Activated CD4-positive, alpha-beta T cell treated with anti-CD3 and anti-CD28 coated beads, Interleukin-2, amount 50 U/mL, for 16 hours (primary cell): ENCODE measurements at regions not wholly inside any gene's neighbourhood (a gene's known extent, or its start where the extent isn't known, plus 50 kb on each side); places are given as distances from the start of the nearest gene placed in this dataset.

ENCODE experiments used
- DNase-seq: peaks from one replicate; pipeline ENCODE4 v3.0.0-alpha.2; 2020

DNA sequence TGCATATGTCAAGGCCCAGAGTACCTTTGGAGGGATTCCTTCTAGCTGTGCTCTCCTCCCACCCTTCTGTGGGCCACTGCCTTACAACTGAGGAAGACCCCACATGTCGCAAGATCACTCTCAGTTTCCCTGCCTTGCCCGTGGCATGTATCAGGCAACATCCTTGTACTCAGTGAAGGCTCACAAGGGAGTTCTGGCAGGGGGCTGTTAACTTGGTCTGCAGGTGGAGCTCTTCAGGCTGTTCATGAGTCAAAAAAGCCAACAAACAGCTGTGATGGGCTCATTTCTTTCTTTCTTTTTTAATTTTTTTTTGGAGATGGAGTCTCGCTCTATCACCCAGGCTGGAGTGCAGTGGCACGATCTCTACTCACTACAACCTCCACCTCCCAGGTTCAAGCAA, 513.0 kb upstream of the ANKRD30A start:
- no peak for DNase-seq

DNA sequence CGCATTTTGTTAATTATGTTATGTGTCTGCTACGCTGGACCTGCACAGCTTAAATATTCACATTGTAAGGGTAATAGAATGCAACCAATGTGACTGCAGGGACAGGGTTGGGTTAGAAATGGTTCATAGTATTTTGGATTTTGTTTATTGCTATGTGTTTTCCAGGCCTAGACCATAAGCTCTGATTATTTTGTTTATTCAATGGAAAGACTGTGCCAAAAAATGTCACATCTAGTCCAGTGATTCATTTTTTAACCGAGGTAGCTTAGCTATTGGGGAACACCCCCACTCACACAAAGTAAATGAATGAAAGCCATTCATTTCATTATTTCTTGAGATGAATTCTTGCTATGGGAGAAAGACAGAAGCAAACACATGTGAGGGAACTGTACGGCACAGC, 516.5 kb upstream of the ANKRD30A start:
- no peak for DNase-seq

DNA sequence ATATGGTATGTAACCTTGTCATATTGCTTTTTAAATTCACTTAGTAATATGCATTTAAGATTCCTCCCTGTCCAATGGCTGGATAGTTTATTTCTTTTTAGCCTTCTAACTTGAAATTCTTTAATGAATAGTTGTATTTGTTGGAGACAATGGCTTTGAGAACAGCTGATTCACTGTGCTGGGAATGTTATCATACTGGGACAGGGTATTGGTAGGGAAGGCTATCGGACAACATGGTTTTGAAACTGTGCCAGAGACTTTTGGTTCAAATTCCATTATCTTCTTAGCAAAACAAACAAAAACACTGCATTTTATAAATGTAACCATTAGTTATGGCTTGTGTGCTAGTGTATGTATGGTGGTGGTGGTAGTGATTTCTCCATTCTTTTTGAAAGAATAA, 517.1 kb upstream of the ANKRD30A start:
- no peak for DNase-seq

DNA sequence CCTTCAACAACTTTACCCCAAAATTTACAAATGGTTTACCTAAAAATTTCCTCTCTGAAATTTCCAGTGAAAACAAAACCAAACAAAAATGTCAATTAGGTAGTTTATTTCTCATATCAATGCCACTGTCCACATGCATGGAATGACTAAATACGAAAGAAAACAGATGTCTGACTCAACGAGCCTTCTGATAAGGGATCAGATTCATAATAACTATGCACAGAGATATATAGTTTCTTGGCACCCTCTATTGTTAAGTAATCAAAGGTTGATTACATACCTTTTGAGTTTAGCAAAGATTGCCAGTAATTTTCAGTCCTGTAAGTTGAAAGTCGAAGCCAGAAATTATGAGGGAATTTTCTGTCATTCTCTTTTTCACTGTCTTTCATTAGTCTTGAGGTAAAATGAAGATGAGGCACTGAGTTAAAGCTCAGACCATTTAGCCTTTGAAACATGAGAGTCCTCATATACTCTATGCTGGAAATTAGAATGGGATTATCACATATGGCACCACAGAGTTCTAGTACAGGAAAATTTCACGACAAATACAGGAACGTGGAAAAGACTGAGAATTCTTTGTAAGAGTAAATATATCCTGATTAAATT, 519.1 kb upstream of the ANKRD30A start:
- DNase-seq = no peak

DNA sequence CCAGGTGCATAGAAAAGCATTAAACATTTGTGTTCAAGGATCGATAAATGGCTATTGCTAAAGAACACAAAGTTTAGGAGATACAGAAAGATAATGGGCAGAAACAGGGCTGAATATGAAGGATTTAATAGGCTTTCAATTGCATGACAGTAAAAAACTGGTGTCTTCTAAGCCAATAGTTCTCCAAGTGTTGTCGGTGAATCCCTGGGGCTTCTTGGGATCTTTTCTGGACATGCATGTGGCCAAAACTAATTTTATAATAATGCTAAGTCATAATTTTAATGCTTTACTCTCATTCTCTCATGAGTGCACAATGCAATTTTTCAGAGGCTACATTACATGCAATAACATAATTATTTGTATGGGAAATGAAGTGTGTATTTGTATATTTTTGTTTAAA, 521.1 kb upstream of the ANKRD30A start:
- DNase-seq = no peak

DNA sequence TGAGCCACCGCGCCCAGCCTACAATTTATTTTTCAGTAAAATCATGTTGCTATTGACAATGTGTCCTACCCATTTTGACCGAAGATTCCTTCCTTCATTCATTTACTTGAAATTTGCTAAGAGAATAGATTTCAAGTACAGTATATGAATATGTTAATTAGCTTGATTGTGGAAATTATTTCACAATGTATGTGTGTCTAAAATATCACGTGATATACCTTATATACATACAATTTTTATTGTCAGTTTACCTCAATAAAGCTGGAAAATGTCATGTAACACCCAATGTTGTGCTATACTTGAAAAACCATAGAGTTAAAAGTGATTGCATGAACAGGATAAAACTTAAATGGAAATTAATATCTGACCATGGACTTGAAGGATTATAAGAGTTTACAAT, 521.7 kb upstream of the ANKRD30A start:
- no peak for DNase-seq

DNA sequence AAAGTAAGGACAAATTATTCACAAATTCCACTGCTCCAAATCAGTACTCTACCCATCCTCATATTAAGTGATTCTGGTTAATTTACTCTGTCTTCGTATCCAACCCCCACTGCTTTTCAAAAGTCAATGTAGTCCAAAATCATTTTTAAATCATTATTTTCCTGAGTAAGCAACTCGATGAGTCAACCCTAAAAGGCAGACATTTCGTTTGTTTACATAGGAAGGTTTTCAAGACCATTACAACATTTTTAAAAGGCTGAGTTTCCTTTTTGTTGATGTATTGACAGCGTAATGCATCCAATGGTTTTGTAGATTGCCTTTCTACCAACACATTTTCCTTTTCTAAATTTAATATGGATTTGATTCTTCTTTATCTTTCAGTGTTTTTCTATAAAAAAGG, 523.0 kb upstream of the ANKRD30A start:
- no peak for DNase-seq

DNA sequence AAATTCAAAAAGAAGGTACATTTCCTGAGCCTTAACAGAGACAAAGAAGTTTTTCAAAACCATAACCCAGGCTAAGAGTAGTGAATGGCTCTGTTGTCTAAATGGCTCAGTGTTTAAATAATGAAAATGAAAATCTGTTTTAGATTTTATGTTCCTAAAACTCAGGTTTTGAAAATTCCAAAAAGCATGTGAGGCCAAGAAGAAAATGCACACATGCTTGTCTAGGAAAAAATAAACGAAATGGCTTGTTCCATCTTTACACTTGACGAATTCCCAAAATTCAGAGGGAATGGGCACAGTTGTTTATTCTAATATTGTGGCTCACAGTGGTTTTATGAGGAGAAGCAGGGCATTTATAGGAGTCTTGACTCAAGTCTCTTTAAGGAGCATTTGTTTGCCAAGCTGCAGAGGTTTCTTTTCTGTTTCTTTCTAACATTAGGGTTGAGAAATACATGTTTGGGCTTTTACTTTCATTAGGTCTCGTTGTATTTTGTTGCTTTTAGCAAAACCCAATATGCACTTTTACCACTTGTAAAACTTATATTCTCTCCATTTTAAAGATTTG, 527.6 kb upstream of the ANKRD30A start:
- DNase-seq = no peak

DNA sequence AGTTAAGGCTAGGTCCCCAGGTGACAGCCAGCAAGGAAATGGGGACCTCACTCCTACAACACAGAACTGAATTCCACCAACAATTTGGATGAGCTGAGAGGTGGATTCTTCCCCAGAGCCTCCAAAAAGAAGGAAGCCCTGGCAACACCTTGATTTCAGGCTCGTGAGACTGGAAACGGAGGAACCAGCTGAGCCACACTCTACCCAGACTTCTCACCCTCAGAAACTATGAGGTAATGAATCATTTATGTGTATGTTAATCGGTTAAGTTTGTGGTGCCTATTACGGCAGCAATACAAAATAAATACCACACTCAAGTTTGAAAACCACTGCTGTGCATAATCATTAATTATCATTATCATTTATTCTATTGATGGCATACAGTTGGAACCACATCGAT, 532.4 kb upstream of the ANKRD30A start:
- no peak for DNase-seq

DNA sequence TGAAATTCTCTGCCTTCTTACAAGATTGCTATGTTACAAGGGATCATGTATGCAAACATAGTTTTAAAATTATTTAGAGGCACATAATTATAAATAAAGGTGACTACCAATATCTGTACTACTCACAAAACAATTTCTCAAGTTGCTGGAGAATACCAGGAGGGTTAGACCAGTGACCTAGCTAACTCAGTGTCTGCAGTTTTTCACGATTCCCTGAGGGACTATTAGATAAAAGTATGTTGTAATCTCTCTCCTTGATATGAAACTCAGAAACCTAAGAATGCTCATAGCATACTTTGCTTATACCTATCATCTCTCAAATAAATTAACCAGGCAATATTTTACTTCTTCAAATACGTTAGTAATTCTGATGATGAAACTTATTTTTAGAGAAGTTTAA, 534.0 kb upstream of the ANKRD30A start:
- DNase-seq = no peak

DNA sequence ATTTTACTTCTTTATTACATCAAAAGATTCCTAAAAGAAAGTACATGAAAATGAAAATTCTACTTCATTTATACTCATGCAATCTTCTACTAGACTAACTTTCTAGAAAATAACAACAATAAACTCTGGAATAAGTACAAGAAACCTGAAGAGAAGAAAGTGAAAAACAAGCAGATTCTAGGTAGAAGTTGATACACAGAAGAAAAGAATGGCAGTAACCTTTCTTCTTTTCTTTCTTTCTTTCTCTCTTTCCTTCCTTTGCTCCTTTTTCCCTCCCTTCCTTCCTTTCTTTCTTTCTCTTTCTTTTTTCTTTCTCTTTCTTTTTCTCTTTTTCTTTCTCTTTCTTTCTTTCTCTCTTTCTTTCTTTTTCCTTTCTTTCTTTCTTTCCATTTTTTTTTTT, 541.7 kb upstream of the ANKRD30A start:
- DNase-seq = no peak

DNA sequence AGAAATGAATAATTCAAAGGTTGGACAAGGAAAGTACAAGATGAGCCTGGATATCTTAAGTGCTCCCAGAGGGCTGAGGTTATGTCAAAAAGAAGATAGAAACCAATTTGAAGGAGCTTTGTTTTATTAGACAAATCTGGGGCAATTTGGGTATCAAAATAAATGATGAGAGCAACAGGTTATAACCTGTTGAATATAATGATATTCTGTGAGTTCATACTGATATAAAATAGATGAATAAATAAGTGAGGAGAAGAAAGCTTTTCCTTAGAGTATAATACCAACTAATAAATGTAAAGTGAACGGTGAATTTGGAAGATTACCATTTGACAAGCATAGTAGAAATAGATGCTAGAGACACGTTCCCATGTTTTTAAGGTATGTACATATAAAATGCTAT, 544.2 kb upstream of the ANKRD30A start:
- DNase-seq = no peak

DNA sequence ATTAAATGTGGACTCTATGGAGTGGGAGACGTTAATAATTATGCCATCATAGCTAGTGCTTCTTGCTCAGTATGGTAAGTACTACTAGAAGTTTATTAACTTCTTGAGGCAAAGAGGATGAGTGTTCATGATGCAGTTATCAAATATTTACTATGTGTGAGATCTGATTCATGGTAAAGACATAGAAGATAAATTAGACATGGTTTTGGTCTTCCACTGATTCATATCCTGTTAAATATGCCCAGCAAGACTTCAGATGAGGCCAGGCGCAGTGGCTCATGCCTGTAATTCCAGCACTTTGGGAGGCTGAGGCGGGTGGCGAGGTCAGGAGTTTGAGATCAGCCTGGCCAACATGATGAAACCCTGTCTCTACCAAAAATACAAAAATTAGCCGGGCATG, 547.1 kb upstream of the ANKRD30A start:
- no peak for DNase-seq

DNA sequence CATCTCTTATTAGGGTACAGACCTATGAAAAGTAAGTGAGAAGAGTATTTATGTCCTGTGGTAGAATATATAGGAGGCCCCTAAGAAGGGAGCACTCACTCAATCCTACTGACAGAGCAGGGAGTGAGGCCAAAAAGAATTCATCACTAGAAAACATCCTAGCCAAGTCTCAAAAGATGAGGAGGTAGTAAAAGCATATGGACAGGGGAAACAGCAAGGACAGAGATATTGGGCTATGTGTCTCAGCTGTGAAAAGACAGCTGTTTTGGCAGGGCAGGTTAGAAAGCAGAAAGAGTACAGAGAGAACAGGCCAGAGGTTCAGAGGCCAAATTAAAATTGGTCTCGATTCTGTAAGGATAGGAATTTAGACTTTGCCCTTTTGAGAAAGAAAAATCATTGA, 548.3 kb upstream of the ANKRD30A start:
- DNase-seq = no peak

DNA sequence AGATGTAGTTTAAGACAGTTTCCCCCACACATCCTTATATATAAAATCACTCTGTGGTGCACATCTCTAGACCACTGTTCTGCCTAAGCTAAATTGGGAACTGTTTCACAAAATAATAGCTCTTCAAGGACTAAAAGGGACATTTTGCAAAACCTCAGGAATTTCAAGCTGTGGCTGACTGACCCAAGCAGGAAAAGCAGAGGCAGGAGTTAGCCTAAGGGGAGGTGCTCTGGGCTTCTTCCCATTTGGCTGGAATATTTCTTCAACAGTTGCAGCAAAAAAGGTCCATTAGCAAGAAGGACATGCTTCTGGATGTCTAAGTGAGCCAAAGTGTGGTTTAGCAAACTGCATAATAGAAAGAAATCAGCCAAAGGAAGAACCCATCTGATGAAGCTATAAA, 551.2 kb upstream of the ANKRD30A start:
- no peak for DNase-seq

DNA sequence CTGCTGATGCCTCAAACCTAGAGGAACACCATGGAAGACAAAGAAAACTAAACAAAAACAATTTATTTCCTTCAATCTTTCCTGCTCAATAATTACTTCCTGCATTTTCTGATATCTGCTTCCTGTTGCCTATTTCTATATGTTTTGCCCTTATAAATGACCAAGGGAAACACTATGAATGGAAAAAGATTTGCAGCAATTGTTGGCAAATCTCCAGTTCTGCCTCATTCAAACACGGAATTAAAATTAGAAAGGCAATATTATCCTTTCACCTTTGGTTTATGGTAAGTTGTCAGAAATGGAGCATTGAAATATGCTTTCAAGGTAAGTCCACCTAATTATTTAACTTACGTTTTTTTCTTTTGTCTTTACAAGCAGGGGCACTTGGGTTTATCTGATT, 552.2 kb upstream of the ANKRD30A start:
- no peak for DNase-seq

DNA sequence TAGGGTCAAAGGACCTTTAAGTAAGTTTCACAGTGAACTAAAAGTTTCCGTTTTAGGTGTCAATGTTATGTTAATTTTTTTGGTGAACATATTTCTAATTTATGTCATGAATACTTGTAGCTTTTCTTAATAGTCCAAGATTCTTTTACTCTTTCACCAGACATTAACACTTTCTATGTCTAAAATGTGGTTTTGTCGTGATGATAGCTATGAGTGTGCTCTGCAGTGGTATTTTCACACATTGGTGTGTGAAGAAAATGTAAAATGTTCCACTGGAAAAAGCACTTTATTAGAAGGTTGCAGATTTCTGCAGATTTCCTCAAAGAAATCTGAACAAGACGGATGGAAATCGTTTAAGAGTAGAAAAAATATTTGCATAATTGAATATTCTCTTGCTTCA, 561.0 kb upstream of the ANKRD30A start:
- no peak for DNase-seq

DNA sequence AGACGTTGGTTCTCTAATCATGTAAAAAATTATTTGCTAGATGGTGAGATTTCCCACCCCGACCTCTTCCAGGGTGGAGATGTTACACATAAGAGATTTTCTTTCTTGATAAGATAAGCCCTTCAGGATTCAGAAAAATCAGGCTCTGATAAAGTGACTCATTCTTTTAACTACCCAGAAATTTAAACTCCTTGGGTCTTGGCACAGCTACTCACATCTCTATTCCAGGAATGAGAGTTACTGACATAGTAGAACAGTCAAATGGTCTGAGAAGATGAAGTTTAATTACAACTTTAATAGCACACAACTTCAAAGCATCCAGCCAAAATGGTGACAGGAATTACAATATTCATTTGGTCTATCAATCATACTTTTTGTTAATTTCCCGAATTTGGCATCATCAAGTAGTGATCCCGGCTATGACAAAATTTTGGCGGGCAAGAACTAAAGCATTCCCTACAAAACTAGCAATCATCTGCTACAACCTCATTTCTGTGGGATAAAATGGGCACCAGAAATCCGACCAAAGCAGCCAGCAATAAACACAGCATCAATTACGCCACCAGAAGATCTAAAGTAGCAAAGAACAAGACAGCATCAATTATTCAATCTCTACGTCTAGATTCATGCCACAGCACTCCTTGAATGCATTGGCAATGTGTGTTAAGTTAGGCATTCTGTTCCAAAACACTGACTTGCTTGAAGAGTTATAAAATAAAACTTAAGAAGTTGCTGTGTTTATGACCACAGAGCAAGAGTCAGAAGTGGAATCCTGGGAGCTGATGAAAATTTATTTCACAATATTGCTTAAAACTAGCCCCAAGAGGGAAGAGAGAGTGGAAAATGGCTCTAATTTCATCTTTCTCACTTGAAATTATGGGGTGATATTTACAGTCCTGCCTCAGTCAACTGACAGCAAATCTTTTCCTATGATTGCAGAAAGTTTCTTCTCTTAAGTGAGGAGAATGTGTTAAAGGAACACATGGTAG, 565.7 kb upstream of the ANKRD30A start:
- no peak for DNase-seq

DNA sequence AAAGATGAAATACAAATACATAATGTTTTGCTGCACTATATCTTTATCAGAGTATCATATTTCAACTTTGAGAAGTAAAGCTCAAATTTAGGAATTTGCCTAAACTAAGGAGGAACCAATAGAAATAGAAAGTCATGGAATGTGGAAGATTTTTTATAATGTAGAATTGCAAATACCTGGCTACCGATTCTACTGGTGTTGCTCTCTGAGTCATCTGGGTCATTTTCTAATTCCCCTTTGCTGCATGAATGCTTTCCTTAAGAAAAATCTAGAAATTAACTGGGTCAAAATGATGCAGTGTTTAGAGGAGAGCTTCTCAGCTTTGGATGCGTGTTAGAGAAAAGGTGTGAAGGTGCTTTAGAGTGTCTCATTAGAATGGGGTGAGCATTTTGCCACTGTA, 568.9 kb upstream of the ANKRD30A start:
- no peak for DNase-seq

DNA sequence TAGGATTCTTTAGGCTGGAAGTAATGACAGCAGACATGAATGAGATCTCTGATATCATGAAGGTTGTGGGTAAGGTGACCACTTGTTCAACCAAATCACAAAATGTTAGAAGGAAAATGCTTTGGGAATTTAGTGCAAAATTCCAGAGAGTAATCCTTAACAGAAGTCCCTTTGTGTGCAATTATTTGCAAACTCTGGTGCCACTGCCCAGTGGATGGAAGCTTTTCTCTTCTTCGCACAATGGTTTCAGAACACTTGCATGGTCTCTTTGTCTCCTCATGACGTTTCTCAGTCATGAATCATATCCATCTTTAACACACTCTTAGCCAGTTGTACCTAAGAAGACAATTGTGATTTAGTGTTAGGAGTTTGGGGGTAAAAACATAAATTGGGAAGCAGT, 570.4 kb upstream of the ANKRD30A start:
- no peak for DNase-seq

DNA sequence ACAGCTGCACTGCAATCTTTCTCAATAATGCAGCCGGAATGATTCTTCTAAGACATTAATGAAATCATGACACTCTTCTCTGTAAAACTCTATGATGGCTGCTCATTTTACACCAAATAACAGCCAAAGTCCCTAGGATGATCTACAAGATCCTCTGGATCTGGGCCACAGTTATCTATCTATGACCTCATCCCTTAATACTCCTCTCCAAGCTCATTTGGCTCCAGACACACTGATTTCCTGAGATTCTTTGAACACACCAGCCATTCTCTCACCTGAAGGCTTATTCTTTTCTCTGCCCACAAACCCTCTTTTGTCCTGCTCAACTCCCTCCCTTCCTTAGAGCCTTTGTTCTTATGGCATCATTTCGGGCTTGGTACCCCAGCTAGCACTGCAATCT, 577.4 kb upstream of the ANKRD30A start:
- DNase-seq = no peak

DNA sequence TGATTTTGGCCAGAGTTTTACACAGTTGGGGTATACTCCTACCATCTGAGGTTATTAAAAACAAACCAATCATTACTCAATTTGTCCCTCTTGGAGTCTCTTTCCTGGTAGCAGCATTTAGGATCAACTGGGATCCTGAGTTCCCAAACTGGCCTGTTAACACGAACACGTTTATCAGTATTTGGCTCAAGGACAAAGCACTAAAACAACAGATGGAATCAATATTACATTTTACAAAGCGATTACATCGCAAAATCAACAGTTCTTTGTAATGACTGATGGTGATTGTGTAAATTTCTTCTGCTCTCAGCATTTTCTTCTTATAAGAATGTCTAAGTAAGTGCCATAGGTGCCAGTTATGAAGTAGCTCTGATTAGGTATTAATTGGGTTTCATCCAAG, 582.9 kb upstream of the ANKRD30A start:
- DNase-seq = no peak

DNA sequence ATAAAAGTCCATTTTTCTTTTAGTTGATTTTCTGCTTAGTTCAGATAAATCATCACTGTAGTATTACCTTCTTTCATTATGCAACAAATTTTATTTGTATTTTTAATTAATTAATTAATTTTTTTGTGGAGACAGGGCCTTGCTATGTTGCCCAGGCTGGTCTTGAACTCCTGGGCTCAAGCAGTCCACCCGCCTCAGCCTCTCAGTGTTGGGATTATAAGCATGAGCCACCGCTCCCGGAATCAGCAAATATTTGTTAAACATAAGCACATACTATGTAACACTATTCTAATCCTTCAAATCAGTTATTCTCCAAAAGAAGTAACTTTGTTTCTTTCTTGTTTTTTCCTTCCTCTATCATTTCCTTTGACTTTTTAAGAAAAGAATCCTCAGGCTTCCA, 584.8 kb upstream of the ANKRD30A start:
- DNase-seq = no peak

DNA sequence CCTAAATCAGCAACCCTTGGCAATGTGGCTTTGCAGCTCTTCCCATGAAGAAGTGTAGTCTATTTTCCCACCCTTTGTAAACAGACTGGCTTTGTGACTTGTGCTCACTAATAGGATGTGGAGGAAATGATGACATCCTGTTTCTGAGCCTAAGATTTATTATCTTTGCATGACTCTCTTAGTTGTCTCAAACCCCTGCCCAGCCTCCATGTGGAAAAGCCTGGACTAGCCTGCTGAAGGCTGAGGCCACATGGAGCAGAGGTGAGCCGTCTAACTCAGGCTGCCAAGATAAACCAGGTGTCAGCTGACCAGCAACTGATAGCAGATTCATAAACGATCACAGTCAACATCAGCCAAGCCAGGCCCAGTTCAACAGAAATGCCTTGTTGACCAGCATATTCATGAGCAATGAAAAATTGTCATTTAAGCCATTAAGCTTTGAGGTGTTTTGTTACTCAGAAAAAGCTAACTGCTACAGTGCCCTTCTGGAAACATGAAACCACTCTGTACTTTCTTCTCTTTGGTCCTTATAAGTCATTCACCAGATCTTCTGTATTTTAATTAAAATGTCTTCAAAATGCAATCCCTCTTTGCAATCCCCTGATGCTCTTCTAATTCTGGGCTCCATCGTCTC, 586.3 kb upstream of the ANKRD30A start:
- DNase-seq = no peak
